ENCODE measurements at regions not wholly inside any gene's neighbourhood (a gene's known extent, or its start where the extent isn't known, plus 50 kb on each side); places are given as distances from the start of the nearest gene placed in this dataset.

- Histone ChIP-seq H3K36me3 (ENCODE audit: control insufficient read depth in 2 of 2, insufficient read depth in 1 of 2, low read length in 2 of 2) (no peaks in the 10 kb centered on the region), H3K27ac (ENCODE audit: extremely low read depth, low read depth, low read length) (no peak overlapping the region), H3K9me3 (ENCODE audit: control insufficient read depth, insufficient read depth, low read depth, low read length) (no peaks in the 10 kb centered on the region), H3K4me3 (ENCODE audit: low read depth, low read length) (no peak overlapping the region), H3K4me1 (ENCODE audit: control insufficient read depth, insufficient read depth, low read length) (no peaks in the 10 kb centered on the region)
- ChIA-PET CTCF (interaction anchor here (0.6 to 1.4 kb wide), 7 partner anchors 15 to 635 kb away, joined by 3 to 5 read pairs (median 4); no protein-coding TSS in a partner anchor), POLR2A (no interaction called here)
- TF ChIP-seq ZNF580 (tag by site-specific recombination; IDR thresholded peaks at IDR 0.05) (no peak), BCL11B (tag by site-specific recombination; IDR thresholded peaks at IDR 0.05; ENCODE audit: low read depth) (no peak), ZNF335 (tag by site-specific recombination; conservative IDR thresholded peaks at IDR 0.05) (no peak), GLI4 (tag by site-specific recombination; IDR thresholded peaks at IDR 0.05) (no peak), ZNF670 (tag by site-specific recombination; IDR thresholded peaks at IDR 0.05; ENCODE audit: low read depth) (no peak), RBAK (tag by site-specific recombination; IDR thresholded peaks at IDR 0.05) (no peak), PATZ1 (tag by site-specific recombination; IDR thresholded peaks at IDR 0.05) (no peak), ZBTB7A (tag by site-specific recombination; IDR thresholded peaks at IDR 0.05; ENCODE audit: low read depth) (no peak), INSM2 (tag by site-specific recombination; IDR thresholded peaks at IDR 0.05) (no peak), ZSCAN5A (tag by site-specific recombination; IDR thresholded peaks at IDR 0.05) (no peak), ZIC2 (tag by site-specific recombination; IDR thresholded peaks at IDR 0.05) (no peak), BCL11A (tag by site-specific recombination; IDR thresholded peaks at IDR 0.05; ENCODE audit: low read depth) (no peak), REST (tag by site-specific recombination; IDR thresholded peaks at IDR 0.05) (no peak), ZNF138 (tag by site-specific recombination; IDR thresholded peaks at IDR 0.05; ENCODE audit: borderline replicate concordance) (no peak), ZNF558 (tag by site-specific recombination; IDR thresholded peaks at IDR 0.05) (no peak), ZNF791 (tag by site-specific recombination; IDR thresholded peaks at IDR 0.05) (no peak), PBX3 (CRISPR knock-in tag; IDR thresholded peaks at IDR 0.05) (no peak)
Measured at GRCh38 chr7:106765727-106766355, 99.2 kb upstream of the PIK3CG start.
